ENCODE measurements at regions not wholly inside any gene's neighbourhood (a gene's known extent, or its start where the extent isn't known, plus 50 kb on each side); places are given as distances from the start of the nearest gene placed in this dataset.

DNA sequence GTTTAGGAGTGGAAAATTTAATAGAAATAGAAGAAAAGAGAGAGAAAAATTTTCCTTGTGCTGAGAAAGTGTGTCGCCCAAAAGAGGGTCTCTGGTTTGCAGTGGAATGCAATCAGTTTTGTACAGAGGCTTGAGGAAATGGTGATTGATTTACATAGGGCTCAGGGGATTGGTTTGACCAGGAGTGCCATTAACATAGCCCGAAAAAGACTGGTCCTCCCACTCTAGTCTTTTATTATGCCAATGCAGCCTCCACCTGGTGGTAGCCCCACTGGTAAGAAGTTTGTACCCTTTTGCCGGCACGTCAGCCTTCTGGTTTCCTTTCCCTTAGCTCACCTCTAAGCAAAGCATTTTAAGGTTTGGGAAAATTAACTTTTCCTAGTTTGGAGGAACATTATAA, 885.3 kb downstream of the XPNPEP1 start:
- TF ChIP-seq, protein P1, sequence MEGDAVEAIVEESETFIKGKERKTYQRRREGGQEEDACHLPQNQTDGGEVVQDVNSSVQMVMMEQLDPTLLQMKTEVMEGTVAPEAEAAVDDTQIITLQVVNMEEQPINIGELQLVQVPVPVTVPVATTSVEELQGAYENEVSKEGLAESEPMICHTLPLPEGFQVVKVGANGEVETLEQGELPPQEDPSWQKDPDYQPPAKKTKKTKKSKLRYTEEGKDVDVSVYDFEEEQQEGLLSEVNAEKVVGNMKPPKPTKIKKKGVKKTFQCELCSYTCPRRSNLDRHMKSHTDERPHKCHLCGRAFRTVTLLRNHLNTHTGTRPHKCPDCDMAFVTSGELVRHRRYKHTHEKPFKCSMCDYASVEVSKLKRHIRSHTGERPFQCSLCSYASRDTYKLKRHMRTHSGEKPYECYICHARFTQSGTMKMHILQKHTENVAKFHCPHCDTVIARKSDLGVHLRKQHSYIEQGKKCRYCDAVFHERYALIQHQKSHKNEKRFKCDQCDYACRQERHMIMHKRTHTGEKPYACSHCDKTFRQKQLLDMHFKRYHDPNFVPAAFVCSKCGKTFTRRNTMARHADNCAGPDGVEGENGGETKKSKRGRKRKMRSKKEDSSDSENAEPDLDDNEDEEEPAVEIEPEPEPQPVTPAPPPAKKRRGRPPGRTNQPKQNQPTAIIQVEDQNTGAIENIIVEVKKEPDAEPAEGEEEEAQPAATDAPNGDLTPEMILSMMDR (IDR thresholded peaks at IDR 0.05), result no peak
- TF ChIP-seq POLR2A (IDR thresholded peaks at IDR 0.05; ENCODE audit: low read depth), result no peak
